IMR-90 (cell line): ENCODE measurements at regions not wholly inside any gene's neighbourhood (a gene's known extent, or its start where the extent isn't known, plus 50 kb on each side); places are given as distances from the start of the nearest gene placed in this dataset.

Experiments
- ATAC-seq: fragments of 200-7000 bp; cut with Tn5 transposase; 2 replicates; pipeline ENCODE4 v1.9.1; 2020; ENCODE audit warnings: low read depth, mild to moderate bottlenecking, moderate library complexity
- BruUV-seq: library from RNA; stranded (reverse); fragments of 400-500 nt; replicated peaks from 2 replicates; lab custom pipeline; 2021; lab: Mats Ljungman, UMichigan
- CTCF ChIA-PET: fragments of 300-600 bp; formaldehyde crosslinking; extraction: SDS; loops from one replicate; lab custom pipeline; 2021; ENCODE audit warnings: antibody characterized with exemption; lab: Yijun Ruan, JAX
- POLR2A ChIA-PET: fragments of 300-600 bp; sonication (Branson Sonifier 250); formaldehyde crosslinking; loops from one replicate; lab custom pipeline; 2022; ENCODE audit warnings: antibody characterized with exemption; ENCODE audit not compliant: unreplicated experiment; lab: Charles Lee
- DNase-seq: peaks from one replicate; pipeline ENCODE4 v3.0.0; 2013
- H2AFZ ChIP-seq: replicated peaks from 2 replicates; pipeline ENCODE3; 2013; ENCODE audit warnings: low read length, mild to moderate bottlenecking; ENCODE audit not compliant: poor library complexity
- H2AK5ac ChIP-seq: 2 replicates; pipeline ENCODE4 v1.6.1; 2013; ENCODE audit warnings: low read depth, low read length, inconsistent platforms
- H2AK9ac ChIP-seq: replicated peaks from 2 replicates; pipeline ENCODE3; 2013; ENCODE audit warnings: mild to moderate bottlenecking, low read depth, low read length, moderate library complexity; ENCODE audit not compliant: poor library complexity
- H2BK120ac ChIP-seq: 2 replicates; pipeline ENCODE4 v1.6.1; 2013; ENCODE audit warnings: low read depth, low read length, inconsistent platforms
- H2BK15ac ChIP-seq: 3 replicates; pipeline ENCODE4 v1.6.1; 2013; ENCODE audit warnings: low read depth, low read length, inconsistent platforms
- H2BK20ac ChIP-seq: 2 replicates; pipeline ENCODE4 v1.6.1; 2013; ENCODE audit warnings: low read depth, mild to moderate bottlenecking, inconsistent platforms, low read length, moderate library complexity
- H2BK5ac ChIP-seq: 2 replicates; pipeline ENCODE4 v1.6.1; 2013; ENCODE audit warnings: mild to moderate bottlenecking, low read depth, low read length, inconsistent platforms; ENCODE audit not compliant: poor library complexity, severe bottlenecking
- H3K14ac ChIP-seq: replicated peaks from 2 replicates; pipeline ENCODE4 v1.6.1; 2013; ENCODE audit warnings: low read depth, low read length, inconsistent platforms
- H3K18ac ChIP-seq: 2 replicates; pipeline ENCODE4 v1.6.1; 2013; ENCODE audit warnings: low read depth, low read length, control low read depth
- H3K23ac ChIP-seq: 2 replicates; pipeline ENCODE4 v1.6.1; 2013; ENCODE audit warnings: low read depth, low read length, inconsistent platforms
- H3K27ac ChIP-seq: 2 replicates; pipeline ENCODE4 v1.5.1; 2013; ENCODE audit warnings: mild to moderate bottlenecking, control low read depth, low read length; ENCODE audit not compliant: insufficient read depth
- H3K27me3 ChIP-seq: 2 replicates; pipeline ENCODE4 v1.6.1; 2013; ENCODE audit warnings: low read length; ENCODE audit not compliant: control insufficient read depth, insufficient read depth
- H3K36me3 ChIP-seq: 2 replicates; pipeline ENCODE4 v1.6.1; 2013; ENCODE audit warnings: low read length, mixed read lengths; ENCODE audit not compliant: control insufficient read depth, insufficient read depth
- H3K4ac ChIP-seq: 2 replicates; pipeline ENCODE4 v1.6.1; 2013; ENCODE audit warnings: low read depth, low read length, inconsistent platforms
- H3K4me1 ChIP-seq: 2 replicates; pipeline ENCODE4 v1.6.1; 2013; ENCODE audit warnings: low read length, mixed read lengths; ENCODE audit not compliant: control insufficient read depth, insufficient read depth
- H3K4me2 ChIP-seq: 2 replicates; pipeline ENCODE4 v1.6.1; 2013; ENCODE audit warnings: low read depth, mild to moderate bottlenecking, control low read depth, low read length, moderate library complexity
- H3K4me3 ChIP-seq: 2 replicates; pipeline ENCODE4 v1.5.1; 2013; ENCODE audit warnings: low read depth, mild to moderate bottlenecking, control low read depth, low read length, moderate library complexity; ENCODE audit not compliant: insufficient read depth
- H3K56ac ChIP-seq: 2 replicates; pipeline ENCODE4 v1.6.1; 2013; ENCODE audit warnings: low read length, inconsistent platforms; ENCODE audit not compliant: insufficient read depth; ENCODE audit errors: extremely low read depth
- H3K79me1 ChIP-seq, 2 experiments: 2 replicates each; pipeline ENCODE4 v1.6.1; 2013; ENCODE audit warnings: low read length in 2 of 2, inconsistent platforms in 1 of 2, low read depth in 1 of 2
- H3K9ac ChIP-seq: 2 replicates; pipeline ENCODE4 v1.6.1; 2013; ENCODE audit warnings: low read depth, low read length, control low read depth
- H3K9me1 ChIP-seq: 2 replicates; pipeline ENCODE4 v1.6.1; 2013; ENCODE audit warnings: low read length, inconsistent platforms; ENCODE audit not compliant: insufficient read depth
- H3K9me3 ChIP-seq: 2 replicates; pipeline ENCODE4 v1.6.1; 2013; ENCODE audit warnings: low read length; ENCODE audit not compliant: control insufficient read depth, insufficient read depth
- H4K20me1 ChIP-seq: 2 replicates; pipeline ENCODE4 v1.6.1; 2013; ENCODE audit warnings: low read length, inconsistent platforms; ENCODE audit not compliant: insufficient read depth
- H4K5ac ChIP-seq: 2 replicates; pipeline ENCODE4 v1.6.1; 2013; ENCODE audit warnings: mild to moderate bottlenecking, low read depth, low read length, control low read depth
- H4K8ac ChIP-seq, 2 experiments: 2 replicates each; pipeline ENCODE4 v1.6.1; 2013; ENCODE audit warnings: low read depth in 2 of 2, low read length in 2 of 2, control low read depth in 1 of 2, inconsistent platforms in 1 of 2
- H4K91ac ChIP-seq: 2 replicates; pipeline ENCODE4 v1.6.1; 2013; ENCODE audit warnings: low read depth, low read length, inconsistent platforms; ENCODE audit not compliant: insufficient read depth
- BHLHE40 ChIP-seq: fragments of 150-350 bp; IDR thresholded peaks from 2 replicates; pipeline ENCODE4 v1.6.1; 2016; ENCODE audit warnings: mild to moderate bottlenecking, low read depth, low read length
- CEBPB ChIP-seq: IDR thresholded peaks from 2 replicates; pipeline ENCODE4 v1.6.1; 2012; ENCODE audit warnings: low read depth, low read length, improper control_type of control experiment
- CHD1 ChIP-seq: IDR thresholded peaks from 2 replicates; pipeline ENCODE4 v1.6.1; 2012; ENCODE audit warnings: low read depth, low read length, improper control_type of control experiment
- FOS ChIP-seq: fragments of 150-350 bp; IDR thresholded peaks from 2 replicates; pipeline ENCODE4 v1.6.1; 2016; ENCODE audit warnings: low read depth, low read length
- MAFK ChIP-seq: IDR thresholded peaks from 2 replicates; pipeline ENCODE4 v1.6.1; 2012; ENCODE audit warnings: low read depth, low read length, improper control_type of control experiment
- MAZ ChIP-seq: IDR thresholded peaks from 2 replicates; pipeline ENCODE4 v1.6.1; 2012; ENCODE audit warnings: low read depth, mild to moderate bottlenecking, low read length, improper control_type of control experiment, moderate library complexity, borderline replicate concordance
- MXI1 ChIP-seq: IDR thresholded peaks from 2 replicates; pipeline ENCODE4 v1.6.1; 2012; ENCODE audit warnings: low read depth, mild to moderate bottlenecking, low read length, moderate library complexity, borderline replicate concordance
- NFE2L2 ChIP-seq: fragments of 150-350 bp; IDR thresholded peaks from 2 replicates; pipeline ENCODE4 v1.6.1; 2016; ENCODE audit warnings: low read depth, mild to moderate bottlenecking, low read length
- POLR2A ChIP-seq: IDR thresholded peaks from 2 replicates; pipeline ENCODE4 v1.6.1; 2012; ENCODE audit warnings: mild to moderate bottlenecking, low read depth, low read length
- RAD21 ChIP-seq: IDR thresholded peaks from 2 replicates; pipeline ENCODE4 v1.6.1; 2012; ENCODE audit warnings: low read length, improper control_type of control experiment
- RCOR1 ChIP-seq: IDR thresholded peaks from 2 replicates; pipeline ENCODE4 v1.6.1; 2012; ENCODE audit warnings: mild to moderate bottlenecking, low read length, improper control_type of control experiment; ENCODE audit not compliant: insufficient replicate concordance
- RFX5 ChIP-seq: IDR thresholded peaks from 2 replicates; pipeline ENCODE4 v1.8.0; 2012; ENCODE audit warnings: low read depth, mild to moderate bottlenecking, low read length, moderate library complexity
- SMC3 ChIP-seq: fragments of 150-350 bp; IDR thresholded peaks from 2 replicates; pipeline ENCODE4 v1.6.1; 2016; ENCODE audit warnings: low read depth, mild to moderate bottlenecking, antibody characterized with exemption, low read length, moderate library complexity
- USF2 ChIP-seq: fragments of 150-350 bp; IDR thresholded peaks from 2 replicates; pipeline ENCODE4 v1.6.1; 2017; ENCODE audit warnings: mild to moderate bottlenecking, antibody characterized with exemption, low read length, low read depth
- WGBS, 2 experiments: methylation state at CpG; one replicate each; pipeline versions ENCODE4 v1.1.5 to v1.1.7; 2013; ENCODE audit warnings: missing lambda C conversion rate in 2 of 2; ENCODE audit not compliant: insufficient read length in 1 of 2; ENCODE audit errors: extremely low coverage in 2 of 2; 5-methylcytosine and 5-hydroxymethylcytosine counted together
- dilution Hi-C: fragments of 300-500 bp; cut with HindIII; formaldehyde crosslinking; loops from one replicate; pipeline ENCODE4 v1.14.3; 2018; ENCODE audit warnings: low sequenced_read_pairs; ENCODE audit not compliant: unreplicated experiment
- in situ Hi-C: fragments of 300-500 bp; cut with MboI; formaldehyde crosslinking; loops from 3 replicates; pipeline ENCODE4 v1.14.3; 2019; ENCODE audit warnings: low sequenced_read_pairs, inconsistent platforms, mixed read lengths
- intact Hi-C: fragments of 100-400 bp; cut with micrococcal nuclease; formaldehyde crosslinking; loops from 2 replicates; pipeline ENCODE4 v1.10.0; 2022
- TF ChIP-seq, protein P1 (sequence below): conservative IDR thresholded peaks from 2 replicates; pipeline ENCODE4 v1.5.1; 2012; ENCODE audit warnings: mild to moderate bottlenecking, low read depth, low read length, improper control_type of control experiment
- TF ChIP-seq, protein P2 (sequence below): fragments of 150-350 bp; IDR thresholded peaks from 2 replicates; pipeline ENCODE4 v1.6.1; 2016; ENCODE audit warnings: low read depth, mild to moderate bottlenecking, low read length, moderate library complexity, borderline replicate concordance

GRCh38 chr16:11430601-11431317 is 85.5 kb downstream of the RMI2 start:
- no peak for TF ChIP-seq SMC3
- TF ChIP-seq RFX5: no peak
- TF ChIP-seq MAFK: no peak
- TF ChIP-seq, protein P1, sequence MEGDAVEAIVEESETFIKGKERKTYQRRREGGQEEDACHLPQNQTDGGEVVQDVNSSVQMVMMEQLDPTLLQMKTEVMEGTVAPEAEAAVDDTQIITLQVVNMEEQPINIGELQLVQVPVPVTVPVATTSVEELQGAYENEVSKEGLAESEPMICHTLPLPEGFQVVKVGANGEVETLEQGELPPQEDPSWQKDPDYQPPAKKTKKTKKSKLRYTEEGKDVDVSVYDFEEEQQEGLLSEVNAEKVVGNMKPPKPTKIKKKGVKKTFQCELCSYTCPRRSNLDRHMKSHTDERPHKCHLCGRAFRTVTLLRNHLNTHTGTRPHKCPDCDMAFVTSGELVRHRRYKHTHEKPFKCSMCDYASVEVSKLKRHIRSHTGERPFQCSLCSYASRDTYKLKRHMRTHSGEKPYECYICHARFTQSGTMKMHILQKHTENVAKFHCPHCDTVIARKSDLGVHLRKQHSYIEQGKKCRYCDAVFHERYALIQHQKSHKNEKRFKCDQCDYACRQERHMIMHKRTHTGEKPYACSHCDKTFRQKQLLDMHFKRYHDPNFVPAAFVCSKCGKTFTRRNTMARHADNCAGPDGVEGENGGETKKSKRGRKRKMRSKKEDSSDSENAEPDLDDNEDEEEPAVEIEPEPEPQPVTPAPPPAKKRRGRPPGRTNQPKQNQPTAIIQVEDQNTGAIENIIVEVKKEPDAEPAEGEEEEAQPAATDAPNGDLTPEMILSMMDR: no peak
- TF ChIP-seq RCOR1: no peak
- TF ChIP-seq USF2: no peak
- TF ChIP-seq FOS: no peak
- no peak for TF ChIP-seq BHLHE40
- TF ChIP-seq NFE2L2: no peak
- no peak for TF ChIP-seq POLR2A
- TF ChIP-seq CEBPB: no peak
- no peak for TF ChIP-seq MAZ
- no peak for TF ChIP-seq RAD21
- no peak for TF ChIP-seq MXI1
- TF ChIP-seq CHD1: no peak
- TF ChIP-seq, protein P2, sequence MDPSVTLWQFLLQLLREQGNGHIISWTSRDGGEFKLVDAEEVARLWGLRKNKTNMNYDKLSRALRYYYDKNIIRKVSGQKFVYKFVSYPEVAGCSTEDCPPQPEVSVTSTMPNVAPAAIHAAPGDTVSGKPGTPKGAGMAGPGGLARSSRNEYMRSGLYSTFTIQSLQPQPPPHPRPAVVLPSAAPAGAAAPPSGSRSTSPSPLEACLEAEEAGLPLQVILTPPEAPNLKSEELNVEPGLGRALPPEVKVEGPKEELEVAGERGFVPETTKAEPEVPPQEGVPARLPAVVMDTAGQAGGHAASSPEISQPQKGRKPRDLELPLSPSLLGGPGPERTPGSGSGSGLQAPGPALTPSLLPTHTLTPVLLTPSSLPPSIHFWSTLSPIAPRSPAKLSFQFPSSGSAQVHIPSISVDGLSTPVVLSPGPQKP: no peak
- no peaks in the 10 kb centered on the region for H3K9me1 ChIP-seq
- no peaks in the 10 kb centered on the region for H4K20me1 ChIP-seq
- H3K4me2 ChIP-seq: no peak overlapping the region
- no peak overlapping the region for H2AK5ac ChIP-seq
- DNase-seq (no peak), ATAC-seq (no peak)
- no peaks in the 10 kb centered on the region for H3K79me1 ChIP-seq
- no peak overlapping the region for H4K5ac ChIP-seq
- H3K23ac ChIP-seq: no peak overlapping the region
- no peak overlapping the region for H2BK15ac ChIP-seq
- H3K56ac ChIP-seq: no peak overlapping the region
- intact Hi-C loops (no loop called here), in situ Hi-C loops (no loop called here), dilution Hi-C loops (no loop called here)
- H4K91ac ChIP-seq: no peak overlapping the region
- no peak overlapping the region for H3K9ac ChIP-seq
- no peak overlapping the region for H2AK9ac ChIP-seq
- H3K4ac ChIP-seq: no peak overlapping the region
- H3K4me1 ChIP-seq: no peaks in the 10 kb centered on the region
- H2BK120ac ChIP-seq: no peak overlapping the region
- H3K27me3 ChIP-seq: peaks cover 22% of the 10 kb centered on the region
- no peak overlapping the region for H2BK5ac ChIP-seq
- H4K8ac ChIP-seq: no peak overlapping the region
- no TSS peak for BruUV-seq
- H3K27ac ChIP-seq: no peak overlapping the region
- ChIA-PET CTCF (interaction anchor here (0.6 kb wide), 1 partner anchor 49 kb away, joined by 3 read pairs; no protein-coding TSS in a partner anchor), POLR2A (no interaction called here)
- no peak overlapping the region for H3K14ac ChIP-seq
- peaks cover 10% of the 10 kb centered on the region for H3K9me3 ChIP-seq
- H2AFZ ChIP-seq: no peak overlapping the region
- no peak overlapping the region for H2BK20ac ChIP-seq
- H3K18ac ChIP-seq: no peak overlapping the region
- WGBS, 2 experiments: no CpG with 5 or more reads among the region's 11 CpGs
- H3K36me3 ChIP-seq: no peaks in the 10 kb centered on the region
- no peak overlapping the region for H3K4me3 ChIP-seq
